ENCODE measurements at regions not wholly inside any gene's neighbourhood (a gene's known extent, or its start where the extent isn't known, plus 50 kb on each side); places are given as distances from the start of the nearest gene placed in this dataset.

DNA sequence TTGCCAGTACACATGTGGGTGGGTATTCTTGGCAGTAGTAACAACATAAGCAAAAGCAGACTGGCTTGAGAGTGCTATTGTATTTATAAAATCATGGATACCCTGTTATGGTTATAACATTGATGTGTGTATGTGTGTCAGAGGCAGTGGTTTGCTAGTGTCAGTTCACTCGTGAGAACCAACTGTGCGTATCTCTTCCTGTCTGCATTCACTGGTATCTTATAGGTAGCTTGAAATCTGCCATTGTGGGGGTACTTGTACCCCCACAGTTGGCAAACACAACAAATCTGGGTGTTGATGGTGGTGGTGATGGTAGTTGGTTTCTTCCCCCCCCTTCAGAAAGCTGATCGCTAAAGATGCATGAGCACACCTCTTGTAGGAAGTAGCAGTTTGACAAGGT is 355.8 kb upstream of the SATB1 start:
- no peak for TF ChIP-seq GATA3 (IDR thresholded peaks at IDR 0.05; ENCODE audit: low read depth, low read length)
- TF ChIP-seq GATA2 (IDR thresholded peaks at IDR 0.05; ENCODE audit: low read depth, low read length): no peak

Measured in SH-SY5Y (cell line).